ENCODE measurements at regions not wholly inside any gene's neighbourhood (a gene's known extent, or its start where the extent isn't known, plus 50 kb on each side); places are given as distances from the start of the nearest gene placed in this dataset.
"Not testable (repeated sequence)": the region's sequence is repeated elsewhere in the genome, so short reads cannot be mapped to it uniquely, and the experiment has no call there.

DNA sequence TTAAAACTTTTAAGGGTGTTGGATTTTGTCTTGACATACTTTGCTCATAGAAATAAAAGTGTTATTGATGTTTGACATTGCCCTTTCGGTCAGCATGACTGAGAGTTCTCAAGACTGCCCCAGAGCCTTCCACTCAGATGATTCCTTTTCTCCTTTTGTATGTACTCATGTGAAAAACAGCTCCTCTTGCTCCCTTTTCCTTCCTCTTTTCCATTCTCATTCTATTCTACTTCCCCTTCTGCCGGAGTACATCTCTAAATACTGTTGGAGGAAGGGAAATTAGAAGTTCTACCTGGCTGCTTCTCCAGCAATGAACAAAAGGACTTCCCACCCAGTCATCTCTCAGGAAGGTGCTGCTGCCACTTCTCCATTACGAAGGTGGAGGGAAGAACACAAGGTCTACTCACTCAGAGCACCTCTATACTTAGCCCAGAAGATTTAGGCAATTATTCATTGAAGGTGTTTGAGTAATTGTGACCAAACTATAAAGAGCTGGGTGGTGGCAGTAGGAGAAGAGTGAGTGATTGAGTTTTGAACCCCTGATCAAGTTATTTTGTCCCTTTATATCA lies 163.8 kb upstream of the MBNL1 start:
- no peak for DNase-seq

GRCh38 chr3:152105446-152105845 lies 163.3 kb upstream of the MBNL1 start:
- no peak for DNase-seq

DNA sequence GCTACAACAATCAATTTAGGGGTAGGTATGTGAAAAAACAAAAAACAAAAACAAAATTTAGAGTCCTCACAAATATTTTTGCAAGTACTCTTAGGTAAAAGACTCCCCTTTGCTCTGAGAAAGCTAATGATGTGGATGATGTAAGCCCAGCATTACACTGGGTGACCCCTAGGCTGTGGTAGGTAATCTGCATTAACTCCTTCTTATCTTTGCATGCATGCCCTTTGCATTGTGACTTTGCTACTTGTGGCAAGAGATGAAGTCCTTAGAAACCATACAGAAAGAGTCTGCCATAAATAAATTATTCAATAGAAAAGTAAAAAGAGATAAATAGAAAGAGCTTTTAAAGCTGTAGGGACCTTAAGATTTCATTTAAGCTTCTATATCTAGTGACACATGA lies 159.7 kb upstream of the MBNL1 start:
- no peak for DNase-seq

DNA sequence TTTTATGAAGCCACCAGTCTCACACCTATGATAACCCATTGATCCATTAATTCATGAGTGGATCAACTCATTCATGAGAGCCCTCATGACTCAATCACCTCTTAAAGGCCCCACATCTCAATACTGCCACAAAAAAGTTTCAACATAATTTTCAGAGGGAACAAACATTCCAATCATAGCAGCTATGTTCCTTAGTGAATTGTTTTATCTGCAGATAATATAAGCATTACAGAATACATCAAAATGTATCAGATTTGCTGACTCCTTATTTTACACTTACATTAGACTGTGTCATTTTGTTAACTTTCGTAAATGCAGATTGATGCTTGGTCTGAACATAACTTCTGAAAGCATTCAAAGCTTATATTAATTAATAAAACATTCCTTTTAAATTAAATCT lies 155.3 kb upstream of the MBNL1 start:
- no peak for DNase-seq

GRCh38 chr3:152113992-152114651 lies 154.6 kb upstream of the MBNL1 start:
- no peak for DNase-seq

- no peak for DNase-seq
Observed at GRCh38 chr3:152120601-152121269, 148.0 kb upstream of the MBNL1 start.

DNA sequence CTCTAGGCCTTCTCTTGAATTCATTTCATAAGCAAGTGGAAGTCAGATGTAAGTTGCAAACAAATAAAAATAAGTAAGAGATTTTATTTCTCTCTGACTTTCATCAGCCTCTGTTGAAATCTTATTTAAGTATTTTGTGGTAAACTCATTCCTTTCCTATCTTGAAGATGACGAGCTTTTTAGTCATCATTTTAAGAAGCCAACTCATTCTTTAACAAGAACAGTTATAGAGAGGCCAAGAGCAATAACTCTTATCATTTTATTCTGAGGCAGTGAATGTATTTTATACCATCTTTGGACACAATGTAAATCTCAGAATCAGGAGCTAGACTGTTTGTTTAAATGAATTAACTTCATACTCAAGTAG lies 147.5 kb upstream of the MBNL1 start:
- no peak for DNase-seq

- no peak for DNase-seq
Observed at GRCh38 chr3:152122851-152123250, 145.9 kb upstream of the MBNL1 start.

DNA sequence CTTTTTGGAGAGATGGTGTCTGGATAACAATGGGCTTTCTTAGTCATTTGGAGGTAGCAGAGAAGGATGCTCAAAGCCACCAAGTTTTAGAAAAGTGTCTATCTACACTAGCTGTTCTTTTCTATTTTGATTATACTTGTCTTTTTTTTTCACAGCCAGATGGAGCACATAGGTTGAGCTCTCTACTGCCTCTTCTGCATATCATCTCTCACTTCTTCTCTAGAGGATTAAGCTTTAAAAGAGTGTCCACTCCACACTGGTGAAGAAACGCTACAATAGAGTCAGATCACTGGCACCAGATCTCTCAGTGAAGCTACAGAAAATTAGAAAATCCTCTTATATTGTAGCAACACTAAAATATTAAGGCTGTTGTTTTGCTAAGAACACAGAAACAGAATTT lies 145.3 kb upstream of the MBNL1 start:
- no peak for DNase-seq

DNA sequence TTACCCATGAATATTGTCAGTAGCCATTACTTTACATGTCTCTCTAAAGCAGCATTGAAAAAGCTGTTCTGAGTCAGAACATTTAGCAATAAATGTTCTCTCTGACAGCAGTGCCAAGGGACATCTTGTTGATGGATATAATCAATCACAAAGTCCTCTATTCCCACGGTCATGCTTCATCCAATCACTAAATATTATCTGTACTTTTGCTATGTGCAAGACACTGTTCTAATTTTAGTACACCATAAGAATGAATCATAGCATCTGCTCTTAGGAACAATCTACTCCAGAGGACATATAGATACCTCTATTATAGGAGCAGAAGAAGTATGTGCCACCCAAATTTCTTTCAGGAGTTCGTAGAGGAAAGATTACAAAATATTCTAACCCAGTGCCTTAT lies 142.5 kb upstream of the MBNL1 start:
- no peak for DNase-seq

DNA sequence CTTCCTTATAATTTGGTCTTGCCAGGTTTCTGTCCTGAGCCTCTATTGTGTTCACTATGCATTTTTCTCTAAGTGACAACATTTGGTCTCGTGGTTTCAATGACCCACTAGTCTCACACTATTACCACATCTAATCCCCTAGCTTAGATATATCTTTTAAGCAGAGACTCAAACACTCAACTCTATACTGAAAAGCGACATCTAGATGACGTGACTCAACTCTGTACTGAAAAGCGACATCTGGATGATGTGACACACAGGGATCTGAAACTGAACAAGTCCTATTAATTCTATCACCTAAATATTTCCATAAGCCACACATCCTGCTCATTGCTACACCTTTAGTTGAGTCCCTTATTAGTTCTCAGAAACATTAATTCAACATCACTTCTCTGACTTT lies 141.7 kb upstream of the MBNL1 start:
- DNase-seq = no peak

DNA sequence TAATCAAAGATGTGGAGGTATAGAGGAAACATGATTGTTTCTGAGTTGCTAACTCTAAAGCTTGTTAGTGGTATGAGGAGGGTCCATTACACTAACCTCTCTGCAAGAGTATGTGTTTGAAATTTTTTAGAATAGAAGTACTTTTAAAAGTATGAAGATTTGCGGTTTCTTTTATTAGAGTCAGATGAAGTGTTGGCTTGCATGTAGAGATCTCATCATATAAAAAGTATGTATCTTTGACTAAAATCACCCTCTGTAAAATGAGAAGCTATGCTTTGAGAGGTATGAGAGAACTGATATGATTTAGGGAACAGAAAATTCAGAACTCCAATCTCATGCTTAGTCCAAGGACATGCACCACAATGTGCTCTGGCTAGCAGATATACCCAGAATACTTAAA lies 140.4 kb upstream of the MBNL1 start:
- no peak for DNase-seq

DNA sequence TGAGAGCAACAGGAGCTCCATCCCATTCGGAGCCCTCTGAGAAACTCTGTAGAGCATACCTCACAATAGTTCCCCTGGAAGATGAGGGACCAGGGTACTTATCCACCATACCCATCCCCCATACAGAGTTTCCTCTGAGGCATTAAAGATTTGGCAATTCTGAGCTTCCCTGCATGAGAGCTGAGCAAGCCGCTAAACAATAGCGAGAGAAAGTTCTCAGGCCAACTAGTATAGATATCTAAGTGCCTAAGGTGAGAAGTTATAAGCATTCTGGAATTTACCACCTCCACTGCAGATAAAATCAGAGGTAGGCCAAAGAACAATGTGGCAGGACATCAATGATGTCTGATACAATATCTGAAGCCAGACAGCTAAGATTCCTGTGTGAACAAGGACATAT lies 129.1 kb upstream of the MBNL1 start:
- DNase-seq = no peak

DNA sequence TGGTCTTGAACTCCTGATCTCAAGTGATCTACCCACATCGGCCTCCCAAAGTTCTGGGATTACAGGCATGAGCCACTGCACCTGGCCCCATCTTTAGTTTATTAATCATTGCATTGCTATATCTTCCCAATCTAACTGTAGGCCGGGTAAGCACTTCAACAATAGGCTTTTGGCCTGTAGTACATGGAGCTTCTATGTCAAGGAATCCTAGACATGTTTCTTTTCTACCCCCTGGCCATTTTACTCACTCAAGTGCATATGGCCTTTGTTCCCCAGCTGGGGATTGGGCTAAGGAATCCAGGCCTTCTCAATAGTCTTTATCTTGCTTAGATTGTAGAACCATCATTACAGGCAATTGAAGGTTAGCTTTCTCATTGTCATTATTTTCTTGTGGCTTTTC lies 122.3 kb upstream of the MBNL1 start:
- no peak for DNase-seq

- DNase-seq = no peak
Observed at GRCh38 chr3:152147748-152148147, 121.0 kb upstream of the MBNL1 start.

DNA sequence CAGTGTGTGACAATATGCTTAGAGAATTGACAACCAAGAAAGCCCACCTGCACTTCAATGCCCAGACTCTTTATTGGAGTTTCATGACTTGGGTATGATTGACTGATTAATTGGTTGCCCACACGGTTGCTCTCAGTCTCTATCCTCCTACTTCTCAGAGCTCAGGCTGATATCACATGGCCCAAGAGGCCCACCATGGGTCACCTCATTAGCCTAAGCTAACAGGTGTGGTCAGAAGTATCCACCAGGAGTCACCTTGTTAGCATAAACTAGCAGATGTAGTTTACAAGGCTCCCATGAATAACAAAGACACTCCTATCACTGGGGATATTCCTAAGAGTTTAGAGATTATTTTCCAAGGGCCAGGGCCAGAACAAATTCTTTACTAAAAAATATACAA lies 120.2 kb upstream of the MBNL1 start:
- DNase-seq = no peak

DNA sequence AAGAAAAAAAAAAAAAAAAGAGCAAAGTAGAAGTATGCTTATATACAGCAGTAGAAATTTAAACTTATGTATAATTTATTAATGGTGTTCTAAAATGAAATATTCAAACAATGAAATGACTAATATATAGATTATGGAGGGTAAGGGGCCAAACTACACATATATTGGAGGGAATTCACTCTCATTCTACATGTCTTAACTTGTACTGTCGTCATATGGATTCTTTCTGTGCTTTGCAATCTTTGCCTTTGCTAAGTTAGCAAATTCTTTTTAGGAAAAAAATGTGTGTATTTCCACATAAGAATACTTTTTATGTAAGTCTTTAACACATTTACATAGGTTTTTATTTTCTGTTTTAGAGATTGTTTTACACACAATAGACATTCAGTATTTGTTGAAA lies 118.9 kb upstream of the MBNL1 start:
- DNase-seq = no peak

DNA sequence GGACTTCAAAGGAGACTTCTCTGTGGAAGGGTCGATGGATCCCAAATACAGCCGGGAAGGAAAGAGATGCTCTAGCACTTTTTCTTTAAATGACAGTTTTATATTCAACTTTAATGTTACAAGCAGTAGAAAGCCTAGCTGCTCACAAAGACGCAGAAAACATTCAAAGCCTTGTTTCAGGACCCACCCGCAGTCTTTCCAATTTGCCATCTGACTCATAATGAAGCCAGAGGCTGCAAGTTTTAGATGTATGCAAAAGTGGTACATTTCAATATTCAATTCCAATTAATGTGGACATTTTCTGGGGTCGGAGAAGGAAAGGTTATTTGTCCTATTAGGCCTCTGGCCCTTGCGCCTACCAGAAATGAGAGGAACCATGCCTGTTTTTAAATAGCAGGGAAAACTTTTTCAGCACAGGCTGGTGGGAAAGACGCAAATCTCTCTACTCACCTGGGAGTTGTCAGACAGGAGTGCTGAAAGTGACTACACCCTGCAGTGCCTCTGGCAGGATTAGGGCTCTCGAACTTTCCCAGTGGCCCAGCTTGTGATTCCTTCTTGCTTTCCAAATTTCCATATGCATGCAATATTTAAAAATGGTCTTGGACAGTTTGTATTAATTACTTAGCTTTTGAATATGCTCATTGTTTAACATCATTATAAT lies 117.4 kb upstream of the MBNL1 start:
- no peak for DNase-seq

DNA sequence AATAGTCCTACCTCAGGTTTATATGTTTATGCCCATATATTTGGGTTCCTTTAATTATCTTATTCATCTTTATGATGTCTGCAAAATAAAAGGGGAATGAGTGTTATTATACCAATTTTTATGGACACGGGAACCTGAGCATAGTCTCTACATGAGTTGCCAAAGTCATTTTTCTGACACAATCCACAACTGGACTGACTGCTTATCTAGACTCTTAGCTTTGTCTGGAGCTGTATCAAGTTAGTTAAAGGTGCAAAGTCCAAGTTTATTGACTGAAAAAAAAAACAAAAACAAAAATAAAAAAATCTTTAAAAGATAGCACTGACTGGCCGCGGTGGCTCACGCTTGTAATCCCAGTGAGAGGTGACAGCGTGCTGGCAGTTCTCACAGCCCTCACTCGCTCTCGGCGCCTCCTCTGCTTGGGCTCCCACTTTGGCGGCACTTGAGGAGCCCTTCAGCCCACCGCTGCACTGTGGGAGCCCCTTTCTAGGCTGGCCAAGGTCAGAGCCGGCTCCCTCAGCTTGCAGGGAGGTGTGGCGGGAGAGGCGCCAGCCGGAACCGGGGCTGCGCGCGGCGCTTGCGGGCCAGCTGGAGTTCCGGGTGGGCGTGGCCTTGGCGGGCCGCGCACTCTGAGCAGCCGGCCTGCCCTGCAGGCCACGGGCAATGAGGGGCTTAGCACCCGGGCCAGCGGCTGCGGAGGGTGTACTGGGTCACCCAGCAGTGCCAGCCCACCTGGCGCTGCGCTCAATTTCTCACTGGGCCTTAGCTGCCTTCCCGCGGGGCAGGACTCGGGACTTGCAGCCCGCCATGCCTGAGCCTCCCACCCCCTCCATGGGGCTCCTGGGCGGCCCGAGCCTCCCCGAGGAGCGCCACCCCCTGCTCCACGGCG lies 116.6 kb upstream of the MBNL1 start:
- not testable (repeated sequence) for DNase-seq

DNA sequence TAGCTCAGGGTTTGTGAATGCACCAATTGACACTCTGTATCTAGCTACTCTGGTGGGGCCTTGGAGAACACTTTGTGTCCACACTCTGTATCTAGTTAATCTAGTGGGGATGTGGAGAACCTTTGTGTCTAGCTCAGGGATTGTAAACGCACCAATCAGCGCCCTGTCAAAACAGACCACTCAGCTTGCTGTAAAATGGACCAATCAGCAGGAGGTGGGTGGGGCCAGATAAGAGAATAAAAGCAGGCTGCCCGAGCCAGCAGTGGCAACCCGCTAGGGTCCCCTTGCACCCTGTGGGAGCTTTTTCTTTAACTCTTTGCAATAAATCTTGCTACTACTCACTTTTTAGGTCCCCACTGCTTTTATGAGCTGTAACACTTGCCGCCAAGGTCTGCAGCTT lies 115.6 kb upstream of the MBNL1 start:
- not testable (repeated sequence) for DNase-seq

DNA sequence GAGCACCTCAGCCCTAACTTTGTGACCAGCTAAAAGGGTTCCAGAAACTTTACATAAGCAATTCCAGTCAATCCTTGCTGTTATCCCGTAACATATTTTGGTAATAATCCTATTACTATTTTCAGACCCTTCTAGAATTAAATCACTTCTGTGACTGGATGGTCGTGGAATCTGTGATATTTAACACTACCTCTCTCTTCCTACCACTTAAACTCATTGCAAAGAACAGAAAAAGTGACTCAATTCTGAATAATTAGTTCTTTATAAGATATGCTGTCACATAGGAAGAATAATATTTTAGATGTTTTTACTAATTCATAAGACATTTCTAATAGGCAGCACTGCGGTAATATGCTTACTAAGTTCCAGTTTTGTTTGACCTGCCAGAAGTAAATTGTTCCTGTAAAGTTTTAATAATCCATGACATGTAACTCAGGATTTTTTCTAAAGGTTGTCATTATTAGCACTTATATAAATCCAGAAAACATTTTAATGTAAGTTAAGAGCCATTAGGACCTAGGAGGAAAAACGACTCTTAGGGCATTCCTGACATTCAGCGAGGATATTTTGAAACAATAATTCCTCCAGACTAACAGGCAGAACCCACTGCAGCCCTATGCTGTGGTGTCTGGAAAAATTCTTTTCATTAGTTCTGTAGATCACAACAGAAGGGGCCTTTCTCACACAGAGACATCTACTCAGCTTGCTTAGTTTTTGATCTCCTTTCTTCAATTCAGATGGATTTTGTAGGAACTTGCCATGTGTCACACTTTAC lies 113.3 kb upstream of the MBNL1 start:
- no peak for DNase-seq

- no peak for DNase-seq
Observed at GRCh38 chr3:152156880-152157279, 111.8 kb upstream of the MBNL1 start.

Measured in NCI-H2081 treated with DMSO at 0.1 percent for 48 hours (cell line).